ENCODE measurements at regions not wholly inside any gene's neighbourhood (a gene's known extent, or its start where the extent isn't known, plus 50 kb on each side); places are given as distances from the start of the nearest gene placed in this dataset.

GRCh38 chr14:22189881-22190280, 399.1 kb downstream of the DAD1 start:
- TF ChIP-seq POLR2AphosphoS5 (IDR thresholded peaks at IDR 0.05) = no peak
- TF ChIP-seq CTCF (IDR thresholded peaks at IDR 0.05) = no peak
- no peak for TF ChIP-seq EP300 (IDR thresholded peaks at IDR 0.05)
- no peak for TF ChIP-seq POLR2A (IDR thresholded peaks at IDR 0.05)

All from upper lobe of left lung (tissue), 4 donors.